ENCODE measurements at regions not wholly inside any gene's neighbourhood (a gene's known extent, or its start where the extent isn't known, plus 50 kb on each side); places are given as distances from the start of the nearest gene placed in this dataset.

GRCh38 chr9:17978773-17979172 is 399.9 kb downstream of the SH3GL2 start:
- no peak for FAIRE-seq

- FAIRE-seq, result no peak
Observed at GRCh38 chr9:17986595-17986994, 407.7 kb downstream of the SH3GL2 start.

DNA sequence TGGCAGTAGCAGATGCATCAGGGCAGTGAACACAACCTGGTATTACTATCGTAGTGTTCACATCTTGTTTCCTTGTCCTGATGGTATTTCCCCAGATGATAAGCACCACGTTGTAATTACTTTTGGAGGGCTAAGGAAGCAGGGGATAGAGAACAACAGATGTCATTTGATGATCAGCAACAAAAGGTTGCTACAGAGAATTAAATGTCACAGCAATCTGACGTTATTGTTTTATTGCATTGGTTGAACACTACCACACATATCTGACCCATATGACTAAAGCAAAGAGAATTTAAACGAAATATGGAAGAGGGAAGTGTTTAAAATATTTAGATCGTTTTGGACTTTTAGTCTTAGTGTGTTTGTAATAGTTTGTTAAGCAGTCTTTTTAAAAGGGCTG is 408.3 kb downstream of the SH3GL2 start:
- no peak for FAIRE-seq

- FAIRE-seq, result no peak
Observed at GRCh38 chr9:17988489-17988888, 409.6 kb downstream of the SH3GL2 start.

- no peak for FAIRE-seq
Observed at GRCh38 chr9:17990602-17991001, 411.7 kb downstream of the SH3GL2 start.

DNA sequence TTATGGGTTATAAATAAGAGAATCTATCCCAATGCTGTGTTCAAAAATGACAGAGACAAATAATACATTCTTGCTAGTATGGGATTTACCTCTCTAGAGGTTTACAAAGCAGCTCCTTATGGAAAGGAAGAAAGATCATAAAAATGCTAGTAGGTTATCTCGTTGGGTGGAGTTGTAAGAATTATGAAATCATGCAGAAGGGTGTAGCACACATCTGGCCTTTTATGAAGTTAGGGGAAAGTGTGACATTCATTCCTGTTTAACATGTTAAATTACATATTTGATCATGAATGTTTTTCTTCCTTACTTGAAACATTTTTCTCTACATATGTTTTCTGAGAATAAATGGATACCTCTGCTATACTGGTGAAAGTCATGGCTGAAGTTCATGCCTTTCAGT is 414.2 kb downstream of the SH3GL2 start:
- no peak for FAIRE-seq

- no peak for FAIRE-seq
Observed at GRCh38 chr9:17994695-17995425, 416.0 kb downstream of the SH3GL2 start.

GRCh38 chr9:17996728-17997127 is 417.9 kb downstream of the SH3GL2 start:
- FAIRE-seq, result no peak

DNA sequence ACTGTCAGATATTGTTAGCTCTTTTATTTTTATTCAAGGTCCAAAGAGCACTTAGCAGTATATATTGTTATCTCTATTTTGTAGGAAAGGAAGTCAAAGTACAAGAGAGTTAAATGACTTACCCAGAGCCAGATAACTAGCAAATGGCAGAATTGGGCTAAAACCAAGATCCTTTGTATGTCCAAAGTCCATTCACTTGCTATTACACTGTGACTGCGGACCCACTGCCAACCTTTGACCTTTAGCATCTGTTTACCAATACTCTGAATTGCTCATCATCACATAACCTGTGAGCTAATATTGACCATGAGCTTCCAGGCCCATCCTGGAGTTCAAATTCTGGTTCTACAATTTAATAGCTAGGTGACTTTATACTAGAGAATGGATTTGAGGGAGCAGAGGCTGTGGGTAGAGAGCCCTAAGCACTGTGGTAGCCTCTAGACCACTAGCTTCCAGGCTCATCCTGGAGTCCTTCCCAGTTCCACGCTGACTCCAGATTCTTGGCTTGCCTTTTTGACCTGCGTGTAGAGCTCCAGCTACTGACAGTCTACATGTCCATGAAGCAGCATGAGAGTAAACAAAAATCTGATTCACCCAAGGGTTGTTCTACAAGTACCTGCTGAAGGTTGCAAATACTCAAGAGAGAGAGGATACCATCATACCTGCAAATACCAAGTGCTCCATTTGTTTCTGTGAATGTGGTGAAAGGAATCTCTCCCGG is 424.0 kb downstream of the SH3GL2 start:
- no peak for FAIRE-seq

DNA sequence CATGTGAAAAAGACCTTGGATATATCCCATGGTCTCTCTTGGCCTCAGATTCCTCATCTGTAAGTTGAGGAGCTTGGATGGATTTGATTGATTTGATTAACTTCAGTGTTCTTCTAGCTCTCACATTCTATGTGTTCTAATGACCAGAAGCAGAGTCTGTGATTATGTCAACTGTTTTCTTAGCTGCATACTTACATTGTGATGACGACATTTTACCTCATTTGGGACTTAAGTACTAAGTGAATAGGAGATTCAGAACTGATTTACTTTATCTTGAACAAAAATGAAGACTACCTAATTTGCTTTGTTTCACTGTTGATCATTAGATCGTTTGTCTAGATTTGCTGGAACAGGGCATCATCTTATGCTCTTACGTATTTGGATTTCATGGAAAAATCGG is 427.7 kb downstream of the SH3GL2 start:
- no peak for FAIRE-seq

- FAIRE-seq, result no peak
Observed at GRCh38 chr9:18007621-18008020, 428.8 kb downstream of the SH3GL2 start.

DNA sequence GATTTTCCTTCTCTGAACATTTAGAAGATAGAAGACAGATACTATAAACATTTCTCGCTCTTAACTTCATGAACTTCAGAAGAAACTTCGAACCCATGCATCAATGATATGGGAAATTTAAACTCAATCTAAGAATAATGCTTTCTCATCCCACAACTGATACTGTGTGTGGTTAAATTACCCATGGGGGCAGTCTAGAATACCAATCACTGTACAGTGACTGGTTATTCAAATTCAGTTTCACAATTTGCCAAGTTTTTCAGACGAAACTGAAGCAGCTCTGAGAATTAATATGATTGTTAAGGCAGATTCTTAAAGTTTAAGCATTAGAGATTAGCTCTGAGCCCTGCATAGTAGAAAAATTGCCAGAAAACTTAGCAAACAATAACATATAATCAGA is 431.0 kb downstream of the SH3GL2 start:
- FAIRE-seq, result no peak

- FAIRE-seq, result no peak
Observed at GRCh38 chr9:18010492-18010891, 431.6 kb downstream of the SH3GL2 start.

DNA sequence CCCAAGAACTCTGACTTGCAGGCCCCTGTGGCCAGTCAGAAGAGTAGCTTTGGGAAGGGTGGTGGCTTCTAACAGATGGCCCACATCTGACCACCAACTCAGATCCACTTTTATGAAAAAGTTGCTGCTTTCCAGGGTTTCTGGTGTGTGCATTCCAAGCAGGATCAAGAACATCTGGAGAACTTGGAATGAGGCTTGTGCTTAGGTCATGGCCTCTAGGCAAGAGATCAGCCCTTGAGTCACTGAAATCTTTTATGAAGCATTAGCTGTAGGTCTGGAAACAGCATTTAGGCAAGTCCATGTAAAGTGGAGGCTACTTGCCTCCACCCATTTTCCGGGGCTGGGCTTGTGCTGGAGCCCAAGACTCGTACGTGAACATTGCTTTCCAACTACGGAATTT is 433.3 kb downstream of the SH3GL2 start:
- FAIRE-seq, result no peak

- no peak for FAIRE-seq
Observed at GRCh38 chr9:18014556-18014955, 435.7 kb downstream of the SH3GL2 start.

GRCh38 chr9:18015116-18015515 is 436.2 kb downstream of the SH3GL2 start:
- no peak for FAIRE-seq

DNA sequence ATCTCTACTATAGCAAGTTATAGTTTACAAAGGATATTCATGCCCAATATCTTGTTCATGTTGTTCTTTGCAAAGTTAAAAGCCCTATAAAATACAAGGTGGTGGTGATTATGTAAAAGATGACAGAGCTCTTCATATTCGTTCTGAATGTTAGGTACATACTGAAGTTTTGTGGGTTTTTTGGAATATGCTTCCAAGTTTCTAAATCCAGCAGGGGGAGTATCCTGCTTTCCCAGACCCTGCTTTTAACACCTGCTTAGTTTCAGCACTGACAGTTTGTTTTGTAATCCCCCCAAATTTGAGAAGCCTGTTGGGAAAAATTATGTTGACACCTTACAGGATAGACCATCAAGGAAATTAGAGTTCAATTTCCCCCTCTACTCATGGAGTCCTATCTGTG is 438.3 kb downstream of the SH3GL2 start:
- no peak for FAIRE-seq

GRCh38 chr9:18018221-18018620 is 439.4 kb downstream of the SH3GL2 start:
- FAIRE-seq, result no peak

DNA sequence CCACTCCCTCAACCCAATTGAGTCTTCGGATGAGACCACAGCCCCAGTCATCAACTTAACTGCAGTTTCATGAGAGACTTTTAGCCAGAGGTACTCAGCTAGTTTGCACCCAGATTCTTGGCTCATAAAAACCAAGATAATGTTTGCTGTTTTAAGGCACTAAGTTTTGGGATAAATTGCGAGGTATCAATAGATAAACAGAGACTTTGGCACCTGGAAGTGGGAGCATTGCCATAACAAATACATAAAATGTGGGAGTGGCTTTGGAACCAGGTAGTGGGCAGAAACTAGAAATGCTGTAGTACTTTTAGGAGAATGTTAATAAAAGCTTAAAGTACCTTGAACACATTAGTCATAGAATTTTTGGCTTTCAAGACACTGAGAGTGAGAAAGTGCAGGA is 439.8 kb downstream of the SH3GL2 start:
- FAIRE-seq, result no peak

DNA sequence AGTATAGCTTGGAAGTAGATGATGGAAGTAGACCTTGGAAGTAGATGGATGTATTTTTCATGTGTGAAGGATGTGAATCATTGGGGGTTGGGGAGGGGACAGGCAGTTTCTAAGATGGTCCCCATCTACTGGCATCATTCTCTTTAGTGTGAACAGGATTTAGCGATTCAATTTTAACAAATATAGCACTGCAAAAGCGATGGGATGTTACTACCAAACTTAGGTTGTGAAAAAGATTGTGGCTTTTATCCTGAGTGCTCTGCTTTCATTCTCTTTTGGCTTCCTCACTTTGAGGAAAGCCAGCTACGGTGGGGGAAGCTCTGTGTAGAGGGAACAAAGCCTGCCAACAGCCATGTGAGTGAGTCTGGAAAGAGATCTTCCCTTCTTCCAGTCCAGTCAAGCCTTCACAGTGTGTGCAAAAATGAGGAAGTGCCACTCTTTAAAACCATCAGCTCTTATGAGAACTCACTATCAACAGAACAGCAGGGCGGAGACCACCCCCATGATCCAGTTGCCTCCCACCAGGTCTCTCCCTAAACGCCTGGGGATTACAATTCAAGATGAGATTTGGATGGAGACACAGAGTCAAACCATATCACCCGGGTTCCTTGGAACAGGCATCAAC is 441.4 kb downstream of the SH3GL2 start:
- FAIRE-seq, result no peak

- no peak for FAIRE-seq
Observed at GRCh38 chr9:18022642-18023041, 443.8 kb downstream of the SH3GL2 start.

GRCh38 chr9:18023332-18023731 is 444.5 kb downstream of the SH3GL2 start:
- no peak for FAIRE-seq

DNA sequence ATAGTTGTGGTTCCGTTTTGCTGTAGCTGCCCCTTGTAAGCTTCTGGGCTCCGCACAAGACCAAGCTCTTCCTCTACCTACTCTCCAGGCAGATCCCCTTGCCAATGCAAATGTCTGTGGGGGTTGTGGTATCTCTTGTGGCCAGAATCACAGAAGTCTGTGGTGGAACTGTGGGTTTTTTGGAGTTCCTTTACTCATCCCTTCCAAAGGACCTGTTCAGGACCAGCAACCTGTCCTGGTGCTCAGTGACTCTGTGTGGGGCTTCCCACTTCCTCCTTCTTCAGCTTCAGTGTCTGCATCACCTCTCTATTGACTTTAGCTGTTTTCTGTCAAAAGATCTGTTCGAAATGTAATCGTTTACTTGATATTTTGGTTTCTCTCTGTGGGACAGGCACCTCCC is 441.3 kb upstream of the ADAMTSL1 start:
- no peak for FAIRE-seq
